Subcutaneous abdominal adipose tissue (tissue), 5 donors: ENCODE measurements at regions not wholly inside any gene's neighbourhood (a gene's known extent, or its start where the extent isn't known, plus 50 kb on each side); places are given as distances from the start of the nearest gene placed in this dataset.

Experiments
- H3K27ac ChIP-seq: one replicate; pipeline ENCODE4 v1.7.0; 2013; ENCODE audit warnings: low read depth, mild to moderate bottlenecking, inconsistent platforms, low read length, moderate library complexity
- H3K27me3 ChIP-seq, 5 donors: one replicate each; pipeline ENCODE4 v1.7.0; 2013; ENCODE audit warnings: low read length in 5 of 5, inconsistent platforms in 1 of 5; ENCODE audit not compliant: control insufficient read depth in 5 of 5, insufficient read depth in 4 of 5
- H3K36me3 ChIP-seq, 5 donors: one replicate each; pipeline ENCODE4 v1.7.0; 2013; ENCODE audit warnings: low read length in 5 of 5; ENCODE audit not compliant: control insufficient read depth in 5 of 5, insufficient read depth in 5 of 5
- H3K4me1 ChIP-seq, 5 donors: one replicate each; pipeline ENCODE4 v1.7.0; 2013; ENCODE audit warnings: low read length in 5 of 5, mild to moderate bottlenecking in 3 of 5, moderate library complexity in 1 of 5; ENCODE audit not compliant: control insufficient read depth in 5 of 5, insufficient read depth in 5 of 5
- H3K4me3 ChIP-seq, 5 donors: one replicate each; pipeline ENCODE4 v1.7.0; 2013; ENCODE audit warnings: low read length in 5 of 5, low read depth in 1 of 5
- H3K9ac ChIP-seq, 5 donors: one replicate each; pipeline ENCODE4 v1.7.0; 2013; ENCODE audit warnings: low read length in 5 of 5, mild to moderate bottlenecking in 4 of 5, moderate library complexity in 3 of 5
- H3K9me3 ChIP-seq, 5 donors: one replicate each; pipeline ENCODE4 v1.7.0; 2013; ENCODE audit warnings: low read length in 5 of 5; ENCODE audit not compliant: control insufficient read depth in 5 of 5
- donor health status: healthy.
- donor health status: healthy.
- donor health status: healthy.
- donor health status: healthy.
- donor health status: healthy.

GRCh38 chr3:152102410-152102809 is 166.3 kb upstream of the MBNL1 start:
- Histone ChIP-seq H3K36me3 (no peaks in the 10 kb centered on the region), H3K27me3 (no peaks in the 10 kb centered on the region), H3K9me3 (no peaks in the 10 kb centered on the region), H3K4me3 (no peak overlapping the region), H3K4me1 (peaks cover 0 to 2% (median 0%) of the 10 kb centered on the region in 5 donors), H3K9ac (no peak overlapping the region), H3K27ac (no peak overlapping the region)

- Histone ChIP-seq H3K9me3 (no peaks in the 10 kb centered on the region), H3K27ac (no peak overlapping the region), H3K4me1 (peaks cover 0 to 2% (median 0%) of the 10 kb centered on the region in 5 donors), H3K4me3 (no peak overlapping the region), H3K36me3 (no peaks in the 10 kb centered on the region), H3K27me3 (no peaks in the 10 kb centered on the region), H3K9ac (no peak overlapping the region)
Observed at GRCh38 chr3:152103257-152103656, 165.5 kb upstream of the MBNL1 start.

- no peak overlapping the region for H3K4me3 ChIP-seq
- no peaks in the 10 kb centered on the region for H3K27me3 ChIP-seq
- H3K36me3 ChIP-seq: no peaks in the 10 kb centered on the region
- peaks cover 0 to 2% (median 0%) of the 10 kb centered on the region in 5 donors for H3K4me1 ChIP-seq
- no peak overlapping the region for H3K27ac ChIP-seq
- H3K9me3 ChIP-seq: no peaks in the 10 kb centered on the region
- H3K9ac ChIP-seq: no peak overlapping the region
Observed at GRCh38 chr3:152104847-152105415, 163.8 kb upstream of the MBNL1 start.

- Histone ChIP-seq H3K27me3 (no peaks in the 10 kb centered on the region), H3K4me3 (no peak overlapping the region), H3K27ac (no peak overlapping the region), H3K4me1 (peaks cover 0 to under 1% (median 0%) of the 10 kb centered on the region in 5 donors), H3K36me3 (no peaks in the 10 kb centered on the region), H3K9me3 (no peaks in the 10 kb centered on the region), H3K9ac (no peak overlapping the region)
Observed at GRCh38 chr3:152105446-152105845, 163.3 kb upstream of the MBNL1 start.

GRCh38 chr3:152109038-152109437 is 159.7 kb upstream of the MBNL1 start:
- Histone ChIP-seq H3K36me3 (no peaks in the 10 kb centered on the region), H3K4me1 (no peaks in the 10 kb centered on the region), H3K27ac (no peak overlapping the region), H3K9ac (no peak overlapping the region), H3K27me3 (no peaks in the 10 kb centered on the region), H3K9me3 (no peaks in the 10 kb centered on the region), H3K4me3 (no peak overlapping the region)

GRCh38 chr3:152113413-152113812 is 155.3 kb upstream of the MBNL1 start:
- no peaks in the 10 kb centered on the region for H3K9me3 ChIP-seq

GRCh38 chr3:152113992-152114651 is 154.6 kb upstream of the MBNL1 start:
- H3K9me3 ChIP-seq: no peaks in the 10 kb centered on the region
- H3K27ac ChIP-seq: no peak overlapping the region
- H3K9ac ChIP-seq: no peak overlapping the region
- no peaks in the 10 kb centered on the region for H3K36me3 ChIP-seq
- no peak overlapping the region for H3K4me3 ChIP-seq
- H3K27me3 ChIP-seq: no peaks in the 10 kb centered on the region
- no peaks in the 10 kb centered on the region for H3K4me1 ChIP-seq

More at GRCh38 chr3:152113413-152113812, 155.3 kb upstream of the MBNL1 start:
- H3K27me3 ChIP-seq: no peaks in the 10 kb centered on the region
- no peak overlapping the region for H3K9ac ChIP-seq
- no peaks in the 10 kb centered on the region for H3K4me1 ChIP-seq
- H3K36me3 ChIP-seq: no peaks in the 10 kb centered on the region
- no peak overlapping the region for H3K4me3 ChIP-seq
- no peak overlapping the region for H3K27ac ChIP-seq

GRCh38 chr3:152120601-152121269 is 148.0 kb upstream of the MBNL1 start:
- H3K4me1 ChIP-seq: no peaks in the 10 kb centered on the region
- no peaks in the 10 kb centered on the region for H3K9me3 ChIP-seq
- no peaks in the 10 kb centered on the region for H3K36me3 ChIP-seq
- H3K27ac ChIP-seq: no peak overlapping the region
- H3K4me3 ChIP-seq: no peak overlapping the region
- no peak overlapping the region for H3K9ac ChIP-seq
- H3K27me3 ChIP-seq: no peaks in the 10 kb centered on the region

- Histone ChIP-seq H3K36me3 (no peaks in the 10 kb centered on the region), H3K9me3 (no peaks in the 10 kb centered on the region), H3K27me3 (no peaks in the 10 kb centered on the region), H3K4me1 (no peaks in the 10 kb centered on the region), H3K4me3 (no peak overlapping the region), H3K9ac (no peak overlapping the region), H3K27ac (no peak overlapping the region)
Observed at GRCh38 chr3:152121270-152121636, 147.5 kb upstream of the MBNL1 start.

- Histone ChIP-seq H3K27ac (no peak overlapping the region), H3K9ac (no peak overlapping the region), H3K9me3 (no peaks in the 10 kb centered on the region), H3K27me3 (no peaks in the 10 kb centered on the region), H3K4me3 (no peak overlapping the region), H3K36me3 (no peaks in the 10 kb centered on the region), H3K4me1 (no peaks in the 10 kb centered on the region)
Observed at GRCh38 chr3:152122851-152123250, 145.9 kb upstream of the MBNL1 start.
